ENCODE measurements at regions not wholly inside any gene's neighbourhood (a gene's known extent, or its start where the extent isn't known, plus 50 kb on each side); places are given as distances from the start of the nearest gene placed in this dataset.
"Not testable (repeated sequence)": the region's sequence is repeated elsewhere in the genome, so short reads cannot be mapped to it uniquely, and the experiment has no call there.

DNA sequence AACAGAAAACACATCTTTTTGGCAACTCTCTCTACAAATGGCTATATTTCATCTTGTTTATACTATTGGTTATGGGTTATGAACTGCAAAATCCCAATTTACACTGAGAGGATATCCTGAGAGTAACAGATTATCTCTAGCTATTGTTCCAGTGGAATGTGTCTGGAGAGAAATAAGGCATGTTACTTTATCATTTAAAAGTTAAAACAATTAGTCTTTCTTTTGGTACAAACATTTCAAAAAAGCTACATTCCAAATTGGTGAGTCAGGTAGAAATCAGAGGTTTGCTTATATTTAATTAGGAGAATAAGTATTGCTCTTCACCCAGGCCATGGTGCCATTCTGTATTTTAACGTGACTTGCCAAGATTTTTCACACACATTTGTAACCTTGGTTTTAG, 411.6 kb downstream of the CCER1 start:
- no peak for DNase-seq
- no peaks in the 10 kb centered on the region for H3K4me1 ChIP-seq
- intact Hi-C loops (cut with DNase I): no loop called here
- H3K27ac ChIP-seq: no peak overlapping the region
- no peaks in the 10 kb centered on the region for H3K9me3 ChIP-seq
- H3K4me3 ChIP-seq: no peak overlapping the region
- 10 to 31% (median 11%) methylated on average over 1 of the region's 1 CpG for WGBS, 3 donors
- no peaks in the 10 kb centered on the region for H3K27me3 ChIP-seq (ENCODE audit: insufficient read depth in 3 of 3, low read length in 2 of 3)
- no peak for ATAC-seq
- no peaks in the 10 kb centered on the region for H3K36me3 ChIP-seq (ENCODE audit: insufficient read depth in 1 of 2, low read depth in 1 of 2)
- TF ChIP-seq, protein P1, sequence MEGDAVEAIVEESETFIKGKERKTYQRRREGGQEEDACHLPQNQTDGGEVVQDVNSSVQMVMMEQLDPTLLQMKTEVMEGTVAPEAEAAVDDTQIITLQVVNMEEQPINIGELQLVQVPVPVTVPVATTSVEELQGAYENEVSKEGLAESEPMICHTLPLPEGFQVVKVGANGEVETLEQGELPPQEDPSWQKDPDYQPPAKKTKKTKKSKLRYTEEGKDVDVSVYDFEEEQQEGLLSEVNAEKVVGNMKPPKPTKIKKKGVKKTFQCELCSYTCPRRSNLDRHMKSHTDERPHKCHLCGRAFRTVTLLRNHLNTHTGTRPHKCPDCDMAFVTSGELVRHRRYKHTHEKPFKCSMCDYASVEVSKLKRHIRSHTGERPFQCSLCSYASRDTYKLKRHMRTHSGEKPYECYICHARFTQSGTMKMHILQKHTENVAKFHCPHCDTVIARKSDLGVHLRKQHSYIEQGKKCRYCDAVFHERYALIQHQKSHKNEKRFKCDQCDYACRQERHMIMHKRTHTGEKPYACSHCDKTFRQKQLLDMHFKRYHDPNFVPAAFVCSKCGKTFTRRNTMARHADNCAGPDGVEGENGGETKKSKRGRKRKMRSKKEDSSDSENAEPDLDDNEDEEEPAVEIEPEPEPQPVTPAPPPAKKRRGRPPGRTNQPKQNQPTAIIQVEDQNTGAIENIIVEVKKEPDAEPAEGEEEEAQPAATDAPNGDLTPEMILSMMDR (IDR thresholded peaks at IDR 0.05): no peak

DNA sequence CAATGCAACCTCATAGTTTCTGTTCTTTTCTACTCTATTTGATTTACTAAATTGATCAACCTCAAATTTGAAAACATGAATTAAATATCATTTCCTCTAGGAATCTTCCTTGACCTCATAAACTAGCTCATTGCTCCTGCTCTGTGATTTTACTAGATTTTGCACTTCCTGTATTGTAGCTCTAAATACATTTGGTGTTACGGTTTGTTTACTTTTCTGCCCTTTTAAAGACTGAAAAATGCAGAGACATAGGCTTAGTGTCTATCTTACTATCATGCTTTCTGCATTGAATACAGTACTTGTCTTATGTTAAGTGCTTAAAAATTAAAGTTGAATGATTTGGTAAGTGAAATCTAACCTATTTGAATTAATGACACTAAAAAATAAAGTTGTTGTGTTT, 412.1 kb downstream of the CCER1 start:
- DNase-seq; intact Hi-C loops (cut with DNase I); H3K36me3 ChIP-seq (ENCODE audit: insufficient read depth in 1 of 2, low read depth in 1 of 2); H3K4me1 ChIP-seq; H3K4me3 ChIP-seq; H3K27me3 ChIP-seq (ENCODE audit: insufficient read depth in 3 of 3, low read length in 2 of 3); H3K9me3 ChIP-seq; ATAC-seq; H3K27ac ChIP-seq: not testable (repeated sequence)
- no CpG with 5 or more reads among the region's 1 CpG for WGBS, 3 donors

DNA sequence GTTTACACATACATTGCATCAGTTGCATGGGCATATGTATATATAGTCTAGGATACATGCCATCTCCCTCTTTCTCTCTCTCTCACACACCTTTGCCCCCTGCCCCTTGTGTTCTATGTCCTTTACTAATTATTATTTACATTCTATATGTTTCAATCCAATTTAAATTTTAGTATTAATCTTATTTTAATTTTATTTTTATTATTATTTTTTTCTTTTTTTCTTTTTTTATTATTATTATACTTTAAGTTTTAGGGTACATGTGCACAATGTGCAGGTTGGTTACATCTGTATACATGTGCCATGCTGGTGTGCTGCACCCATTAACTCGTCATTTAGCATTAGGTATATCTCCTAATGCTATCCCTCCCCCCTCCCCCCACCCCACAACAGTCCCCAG, 421.1 kb downstream of the CCER1 start:
- H3K4me1 ChIP-seq; H3K4me3 ChIP-seq; DNase-seq; intact Hi-C loops (cut with DNase I); ATAC-seq; H3K36me3 ChIP-seq (ENCODE audit: insufficient read depth in 1 of 2, low read depth in 1 of 2); H3K27me3 ChIP-seq (ENCODE audit: insufficient read depth in 3 of 3, low read length in 2 of 3); H3K9me3 ChIP-seq; H3K27ac ChIP-seq: not testable (repeated sequence)
- WGBS, 3 donors: 91 to 100% methylated on average over 1 of the region's 1 CpG; no CpG with 5 or more reads in 1 of the 3 donors

DNA sequence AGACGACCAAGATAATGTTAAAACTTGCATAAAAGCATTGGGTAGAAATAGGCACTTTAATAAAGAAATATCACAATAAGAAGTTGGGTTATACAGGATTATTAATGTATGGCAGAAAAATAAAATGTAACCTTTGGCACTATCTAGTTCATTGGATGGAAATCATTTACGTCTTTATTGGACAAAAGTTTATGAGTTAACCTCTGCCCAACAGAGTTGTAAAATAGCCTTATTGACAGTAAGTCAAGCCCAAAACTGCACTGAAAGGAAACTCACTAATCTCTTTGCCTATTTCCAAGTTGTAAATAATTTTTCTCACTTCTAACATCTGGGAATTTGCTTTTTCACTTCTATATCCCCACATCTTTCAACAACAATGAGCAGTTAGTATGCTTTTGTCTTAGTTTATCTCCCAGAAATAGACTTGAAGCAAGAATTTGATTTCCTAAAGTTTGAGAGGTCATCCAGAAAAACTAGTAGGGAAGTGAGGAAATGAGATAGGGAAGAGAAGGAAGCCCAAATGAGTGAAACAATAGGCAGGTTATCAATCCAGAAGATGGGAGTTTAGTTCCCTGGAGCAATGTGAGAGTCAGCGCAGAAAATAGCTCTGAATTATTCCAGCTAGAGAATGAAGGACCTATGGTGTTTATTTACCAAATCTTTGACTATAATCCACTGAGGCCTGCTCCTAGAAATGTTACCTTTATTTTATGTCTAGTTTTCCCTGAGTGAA, 434.8 kb downstream of the CCER1 start:
- intact Hi-C loops (cut with DNase I): no loop called here
- H3K27ac ChIP-seq: no peak overlapping the region
- 44 to 50% (median 46%) methylated on average over 3 of the region's 3 CpGs for WGBS, 3 donors
- ATAC-seq (no peak), DNase-seq (no peak)
- no peaks in the 10 kb centered on the region for H3K9me3 ChIP-seq
- H3K4me1 ChIP-seq: no peaks in the 10 kb centered on the region
- no peak overlapping the region for H3K4me3 ChIP-seq
- no peaks in the 10 kb centered on the region for H3K36me3 ChIP-seq (ENCODE audit: insufficient read depth in 1 of 2, low read depth in 1 of 2)
- TF ChIP-seq, protein P1 (IDR thresholded peaks at IDR 0.05): no peak
- H3K27me3 ChIP-seq (ENCODE audit: insufficient read depth in 3 of 3, low read length in 2 of 3): no peaks in the 10 kb centered on the region

DNA sequence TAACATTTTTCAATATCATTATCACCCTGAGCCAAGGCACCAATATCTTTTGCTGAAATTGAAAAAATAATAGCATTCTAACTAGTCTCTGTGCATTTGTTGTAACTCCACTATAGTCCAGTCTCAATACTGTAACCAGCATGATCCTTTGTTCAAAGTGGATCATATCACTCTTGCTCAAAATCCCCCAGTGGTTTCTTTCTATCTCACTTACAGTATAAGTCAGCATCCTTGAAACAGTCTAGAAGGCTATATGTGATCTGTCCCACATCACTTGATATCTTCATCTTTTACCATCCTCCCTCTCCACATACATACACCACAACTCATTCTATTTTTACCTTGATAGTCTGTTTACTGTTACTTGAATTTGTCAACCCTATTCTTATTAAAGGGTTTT, 435.7 kb downstream of the CCER1 start:
- no peaks in the 10 kb centered on the region for H3K4me1 ChIP-seq
- intact Hi-C loops (cut with DNase I): no loop called here
- H3K4me3 ChIP-seq: no peak overlapping the region
- H3K36me3 ChIP-seq (ENCODE audit: insufficient read depth in 1 of 2, low read depth in 1 of 2): no peaks in the 10 kb centered on the region
- no peak for ATAC-seq
- DNase-seq: no peak
- TF ChIP-seq, protein P1 (IDR thresholded peaks at IDR 0.05): no peak
- H3K9me3 ChIP-seq: no peaks in the 10 kb centered on the region
- H3K27ac ChIP-seq: no peak overlapping the region
- H3K27me3 ChIP-seq (ENCODE audit: insufficient read depth in 3 of 3, low read length in 2 of 3): no peaks in the 10 kb centered on the region

Data from psoas muscle (tissue), 7 donors.